ENCODE measurements at regions not wholly inside any gene's neighbourhood (a gene's known extent, or its start where the extent isn't known, plus 50 kb on each side); places are given as distances from the start of the nearest gene placed in this dataset.

DNA sequence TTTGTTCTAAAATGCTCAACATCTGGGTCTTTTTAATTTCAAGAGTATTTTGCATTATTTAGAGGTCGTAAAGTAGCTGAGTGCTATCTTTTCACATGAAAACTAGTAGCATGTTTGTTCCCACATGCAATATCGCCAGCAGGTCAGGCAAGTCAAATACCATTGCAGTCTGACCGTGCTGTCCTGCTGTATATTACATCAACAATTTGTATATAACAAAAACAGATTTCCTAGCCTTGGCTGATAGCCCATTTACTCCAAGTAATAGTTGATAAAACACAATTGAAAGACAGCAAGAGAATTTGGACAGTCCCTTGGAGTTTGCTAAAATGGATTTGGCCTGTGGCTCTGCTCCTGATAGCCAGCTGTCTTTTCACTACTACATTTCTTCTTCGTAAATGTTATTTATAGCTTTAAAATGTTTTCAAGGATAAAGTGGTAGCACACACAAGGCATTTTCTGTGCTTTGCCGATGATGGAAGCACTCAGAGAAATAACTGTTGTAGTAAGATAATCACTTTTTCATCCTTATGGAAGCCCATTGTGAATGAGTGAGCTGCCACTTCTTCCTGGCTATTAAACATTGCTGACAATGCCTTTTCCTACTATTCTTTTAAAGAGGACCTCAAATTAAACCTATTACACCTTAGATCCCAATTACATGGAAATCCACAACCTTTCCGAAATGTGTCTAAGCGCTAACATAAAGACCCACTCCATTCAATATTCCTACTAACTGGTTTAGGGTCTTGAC is 992.1 kb downstream of the MAT2B start:
- Histone ChIP-seq H3K36me3 (ENCODE audit: control insufficient read depth, insufficient read depth, low read length) (no peaks in the 10 kb centered on the region), H3K27me3 (replicated peaks; ENCODE audit: control insufficient read depth, insufficient read depth, low read length) (no peaks in the 10 kb centered on the region), H3K4me3 (replicated peaks; ENCODE audit: low read depth, low read length) (no peak overlapping the region)
- DNase-seq (ENCODE audit: extremely low read depth, insufficient read length): no peak
- TF ChIP-seq, protein P1, sequence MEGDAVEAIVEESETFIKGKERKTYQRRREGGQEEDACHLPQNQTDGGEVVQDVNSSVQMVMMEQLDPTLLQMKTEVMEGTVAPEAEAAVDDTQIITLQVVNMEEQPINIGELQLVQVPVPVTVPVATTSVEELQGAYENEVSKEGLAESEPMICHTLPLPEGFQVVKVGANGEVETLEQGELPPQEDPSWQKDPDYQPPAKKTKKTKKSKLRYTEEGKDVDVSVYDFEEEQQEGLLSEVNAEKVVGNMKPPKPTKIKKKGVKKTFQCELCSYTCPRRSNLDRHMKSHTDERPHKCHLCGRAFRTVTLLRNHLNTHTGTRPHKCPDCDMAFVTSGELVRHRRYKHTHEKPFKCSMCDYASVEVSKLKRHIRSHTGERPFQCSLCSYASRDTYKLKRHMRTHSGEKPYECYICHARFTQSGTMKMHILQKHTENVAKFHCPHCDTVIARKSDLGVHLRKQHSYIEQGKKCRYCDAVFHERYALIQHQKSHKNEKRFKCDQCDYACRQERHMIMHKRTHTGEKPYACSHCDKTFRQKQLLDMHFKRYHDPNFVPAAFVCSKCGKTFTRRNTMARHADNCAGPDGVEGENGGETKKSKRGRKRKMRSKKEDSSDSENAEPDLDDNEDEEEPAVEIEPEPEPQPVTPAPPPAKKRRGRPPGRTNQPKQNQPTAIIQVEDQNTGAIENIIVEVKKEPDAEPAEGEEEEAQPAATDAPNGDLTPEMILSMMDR (IDR thresholded peaks at IDR 0.05; ENCODE audit: insufficient read depth, low read length, poor library complexity, severe bottlenecking): no peak

DNA sequence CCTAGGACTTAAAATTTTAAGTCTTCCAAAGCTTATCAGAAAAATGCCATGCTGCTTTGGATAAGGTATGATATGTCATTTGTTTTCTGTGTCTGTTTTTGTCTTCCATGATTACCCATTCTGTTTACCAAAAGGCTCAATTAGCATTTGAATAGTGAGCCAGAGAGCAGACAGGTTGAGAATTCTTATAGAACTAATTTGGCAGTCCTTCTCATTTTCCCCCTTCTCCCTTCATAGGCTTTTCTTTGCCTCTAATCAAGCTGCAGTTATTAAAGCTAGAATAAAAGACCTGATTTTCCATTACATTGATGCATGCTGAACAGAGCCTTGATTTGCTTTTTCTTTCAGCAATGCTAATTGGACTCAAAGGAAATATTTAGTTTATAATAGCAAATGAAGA is 993.0 kb downstream of the MAT2B start:
- no peak overlapping the region for H3K4me3 ChIP-seq (replicated peaks; ENCODE audit: low read depth, low read length)
- TF ChIP-seq, protein P1 (IDR thresholded peaks at IDR 0.05; ENCODE audit: insufficient read depth, low read length, poor library complexity, severe bottlenecking): no peak
- H3K27me3 ChIP-seq (replicated peaks; ENCODE audit: control insufficient read depth, insufficient read depth, low read length): no peaks in the 10 kb centered on the region
- no peaks in the 10 kb centered on the region for H3K36me3 ChIP-seq (ENCODE audit: control insufficient read depth, insufficient read depth, low read length)
- no peak for DNase-seq (ENCODE audit: extremely low read depth, insufficient read length)

DNA sequence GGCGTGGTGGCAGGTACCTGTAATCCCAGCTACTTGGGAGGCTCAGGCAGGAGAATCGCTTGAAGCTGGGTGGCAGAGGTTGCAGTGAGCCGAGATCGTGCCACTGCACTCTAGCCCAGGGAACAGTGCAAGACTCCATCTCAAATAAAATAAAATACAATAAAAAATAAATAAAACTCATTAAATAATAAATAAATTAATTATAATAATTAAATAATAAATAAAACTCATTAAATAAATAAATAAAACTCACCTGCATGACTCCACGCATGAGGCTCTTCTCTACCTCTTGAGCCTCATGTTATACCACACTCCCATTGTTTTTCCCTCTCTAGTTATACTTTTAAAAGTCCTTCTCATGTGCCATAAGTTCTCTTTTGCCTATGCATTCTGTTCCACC is 995.4 kb downstream of the MAT2B start:
- Histone ChIP-seq H3K27me3 (replicated peaks; ENCODE audit: control insufficient read depth, insufficient read depth, low read length) (no peaks in the 10 kb centered on the region), H3K4me3 (replicated peaks; ENCODE audit: low read depth, low read length) (no peak overlapping the region), H3K36me3 (ENCODE audit: control insufficient read depth, insufficient read depth, low read length) (no peaks in the 10 kb centered on the region)
- no peak for DNase-seq (ENCODE audit: extremely low read depth, insufficient read length)
- TF ChIP-seq, protein P1 (IDR thresholded peaks at IDR 0.05; ENCODE audit: insufficient read depth, low read length, poor library complexity, severe bottlenecking): no peak

DNA sequence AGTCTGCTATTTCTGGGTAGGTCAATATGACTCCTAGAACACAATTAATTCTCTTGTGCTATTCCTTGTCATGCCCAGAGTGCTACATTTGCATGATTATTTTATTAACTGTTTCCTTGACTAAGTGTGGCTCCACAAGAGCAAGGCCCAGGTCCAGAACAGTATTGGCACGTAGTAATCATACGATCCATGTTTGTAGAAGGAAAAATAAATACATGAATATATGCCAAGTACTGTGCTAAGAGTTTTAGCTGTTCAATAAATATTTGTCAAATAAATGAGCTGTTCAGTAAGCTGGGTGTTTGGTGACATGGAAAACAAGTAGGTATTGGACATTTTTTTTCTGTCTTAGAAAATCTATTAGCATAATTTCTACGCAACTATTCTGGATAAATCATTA is 995.9 kb downstream of the MAT2B start:
- H3K27me3 ChIP-seq (replicated peaks; ENCODE audit: control insufficient read depth, insufficient read depth, low read length): no peaks in the 10 kb centered on the region
- H3K36me3 ChIP-seq (ENCODE audit: control insufficient read depth, insufficient read depth, low read length): no peaks in the 10 kb centered on the region
- no peak overlapping the region for H3K4me3 ChIP-seq (replicated peaks; ENCODE audit: low read depth, low read length)
- TF ChIP-seq, protein P1 (IDR thresholded peaks at IDR 0.05; ENCODE audit: insufficient read depth, low read length, poor library complexity, severe bottlenecking): no peak
- DNase-seq (ENCODE audit: extremely low read depth, insufficient read length): no peak

DNA sequence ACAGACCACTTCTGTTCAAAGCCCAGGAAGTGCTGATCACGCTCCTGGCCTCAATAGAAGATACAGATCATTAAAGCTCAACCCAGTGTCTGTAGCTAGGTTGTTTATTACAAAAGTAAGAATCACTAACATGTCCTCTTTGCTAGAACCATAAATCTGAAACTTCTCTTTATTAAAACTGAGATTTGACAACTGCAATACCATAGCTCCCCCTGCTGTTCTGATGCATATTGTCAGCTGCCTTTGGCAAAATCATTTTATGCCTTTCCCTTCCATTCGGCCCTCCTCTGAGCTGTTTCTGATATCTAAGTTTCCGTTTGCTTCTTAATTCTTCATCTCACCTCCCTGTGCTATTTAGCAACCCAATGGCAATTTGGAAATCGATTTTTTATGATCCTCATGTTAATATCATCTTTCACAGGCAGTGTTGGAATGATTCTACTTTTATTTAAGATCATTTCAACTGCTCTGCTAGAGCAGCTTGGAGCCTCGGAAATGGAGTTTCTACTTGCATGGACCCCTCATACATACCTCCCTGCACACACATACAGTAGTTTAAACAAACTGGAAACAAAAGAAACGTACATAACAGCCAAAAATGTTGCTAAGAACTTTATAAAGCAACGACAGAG is 998.8 kb downstream of the MAT2B start:
- no peaks in the 10 kb centered on the region for H3K36me3 ChIP-seq (ENCODE audit: control insufficient read depth, insufficient read depth, low read length)
- H3K4me3 ChIP-seq (replicated peaks; ENCODE audit: low read depth, low read length): no peak overlapping the region
- no peaks in the 10 kb centered on the region for H3K27me3 ChIP-seq (replicated peaks; ENCODE audit: control insufficient read depth, insufficient read depth, low read length)
- TF ChIP-seq, protein P1 (IDR thresholded peaks at IDR 0.05; ENCODE audit: insufficient read depth, low read length, poor library complexity, severe bottlenecking): peak; percentile 73
- peak; percentile 3 for DNase-seq (ENCODE audit: extremely low read depth, insufficient read length)
